HEK293T (cell line): ENCODE measurements at regions not wholly inside any gene's neighbourhood (a gene's known extent, or its start where the extent isn't known, plus 50 kb on each side); places are given as distances from the start of the nearest gene placed in this dataset.

Source experiments
- CTCF ChIA-PET: fragments of 350-600 bp; formaldehyde crosslinking; extraction: SDS; loops from one replicate; lab custom pipeline; 2021; ENCODE audit warnings: antibody characterized with exemption, inconsistent platforms; lab: Yijun Ruan, JAX
- POLR2A ChIA-PET: fragments of 350-600 bp; formaldehyde crosslinking; extraction: SDS; loops from one replicate; lab custom pipeline; 2020; ENCODE audit warnings: antibody characterized with exemption, inconsistent platforms; lab: Yijun Ruan, JAX
- DNase-seq: peaks from one replicate; pipeline ENCODE4 v3.0.0; 2012; ENCODE audit warnings: mixed read lengths; ENCODE audit errors: extremely low spot score
- ARNT ChIP-seq: fragments of 450-650 bp; IDR thresholded peaks from 2 replicates; pipeline ENCODE4 v1.6.1; 2017; ENCODE audit warnings: mild to moderate bottlenecking
- BHLHE40 ChIP-seq: fragments of 450-650 bp; IDR thresholded peaks from 2 replicates; pipeline ENCODE4 v1.6.1; 2016; ENCODE audit warnings: mild to moderate bottlenecking, moderate library complexity, borderline replicate concordance
- CTBP1 ChIP-seq: fragments of 450-650 bp; IDR thresholded peaks from 2 replicates; pipeline ENCODE4 v1.6.1; 2016; ENCODE audit warnings: borderline replicate concordance
- ELF4 ChIP-seq: fragments of 450-650 bp; IDR thresholded peaks from 2 replicates; pipeline ENCODE4 v1.6.1; 2017; ENCODE audit warnings: antibody characterized with exemption
- FOXA1 ChIP-seq: fragments of 450-650 bp; IDR thresholded peaks from 2 replicates; pipeline ENCODE4 v1.6.1; 2016; ENCODE audit warnings: mild to moderate bottlenecking
- FOXK2 ChIP-seq: fragments of 450-650 bp; IDR thresholded peaks from 2 replicates; pipeline ENCODE4 v1.6.1; 2016; ENCODE audit warnings: mild to moderate bottlenecking
- FOXM1 ChIP-seq: fragments of 450-650 bp; IDR thresholded peaks from 2 replicates; pipeline ENCODE4 v1.6.1; 2017; ENCODE audit warnings: mild to moderate bottlenecking, borderline replicate concordance
- HDGF ChIP-seq: fragments of 450-650 bp; IDR thresholded peaks from 2 replicates; pipeline ENCODE4 v1.6.1; 2017; ENCODE audit warnings: antibody characterized with exemption, borderline replicate concordance
- L3MBTL2 ChIP-seq: fragments of 450-650 bp; conservative IDR thresholded peaks from 2 replicates; pipeline ENCODE4 v1.6.1; 2016; ENCODE audit warnings: mild to moderate bottlenecking
- LEF1 ChIP-seq: fragments of 450-650 bp; IDR thresholded peaks from 2 replicates; pipeline ENCODE4 v1.6.1; 2017; ENCODE audit warnings: mild to moderate bottlenecking, borderline replicate concordance
- NFRKB ChIP-seq: fragments of 450-650 bp; IDR thresholded peaks from 2 replicates; pipeline ENCODE4 v1.6.1; 2016; ENCODE audit warnings: mild to moderate bottlenecking, moderate library complexity
- SP1 ChIP-seq: fragments of 450-650 bp; IDR thresholded peaks from 2 replicates; pipeline ENCODE4 v1.6.1; 2017
- SUZ12 ChIP-seq: fragments of 450-650 bp; IDR thresholded peaks from 2 replicates; pipeline ENCODE4 v1.6.1; 2016; ENCODE audit warnings: mild to moderate bottlenecking
- TARDBP ChIP-seq: fragments of 450-650 bp; IDR thresholded peaks from 2 replicates; pipeline ENCODE4 v1.6.1; 2016
- ZNF384 ChIP-seq: fragments of 450-650 bp; IDR thresholded peaks from 2 replicates; pipeline ENCODE4 v1.6.1; 2016
- TF ChIP-seq, protein P1 (sequence below): fragments of 450-650 bp; IDR thresholded peaks from 2 replicates; pipeline ENCODE4 v1.6.1; 2016

DNA sequence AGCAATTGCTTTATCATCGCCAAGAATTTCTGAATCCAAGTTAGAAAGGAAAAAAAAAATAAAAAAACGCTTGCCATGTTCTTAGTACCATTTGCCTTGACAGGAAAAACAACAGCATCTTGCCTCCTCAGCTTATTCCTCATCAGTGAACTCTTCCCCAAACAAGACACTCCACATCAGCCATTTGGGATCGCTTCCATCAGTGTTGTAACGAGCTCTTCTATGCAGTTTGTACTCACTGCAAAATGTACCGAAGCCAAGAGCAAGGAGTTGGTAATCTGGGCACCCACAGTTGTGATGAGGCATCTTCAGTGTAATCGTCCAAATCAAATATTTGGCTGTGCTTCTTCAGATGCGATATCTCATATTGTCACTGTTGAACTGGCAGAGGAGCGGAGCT is 503.7 kb downstream of the TMEM182 start:
- POLR2A ChIA-PET = no interaction called here
- no peak for DNase-seq
- TF ChIP-seq ELF4 (no peak), FOXA1 (no peak), L3MBTL2 (no peak), FOXK2 (no peak), SUZ12 (no peak), LEF1 (no peak), SP1 (no peak), FOXM1 (no peak), TARDBP (no peak), ARNT (no peak), ZNF384 (no peak), NFRKB (no peak), HDGF (no peak), CTBP1 (no peak), BHLHE40 (no peak)
- TF ChIP-seq, protein P1, sequence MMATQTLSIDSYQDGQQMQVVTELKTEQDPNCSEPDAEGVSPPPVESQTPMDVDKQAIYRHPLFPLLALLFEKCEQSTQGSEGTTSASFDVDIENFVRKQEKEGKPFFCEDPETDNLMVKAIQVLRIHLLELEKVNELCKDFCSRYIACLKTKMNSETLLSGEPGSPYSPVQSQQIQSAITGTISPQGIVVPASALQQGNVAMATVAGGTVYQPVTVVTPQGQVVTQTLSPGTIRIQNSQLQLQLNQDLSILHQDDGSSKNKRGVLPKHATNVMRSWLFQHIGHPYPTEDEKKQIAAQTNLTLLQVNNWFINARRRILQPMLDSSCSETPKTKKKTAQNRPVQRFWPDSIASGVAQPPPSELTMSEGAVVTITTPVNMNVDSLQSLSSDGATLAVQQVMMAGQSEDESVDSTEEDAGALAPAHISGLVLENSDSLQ = no peak
- CTCF ChIA-PET = no interaction called here

DNA sequence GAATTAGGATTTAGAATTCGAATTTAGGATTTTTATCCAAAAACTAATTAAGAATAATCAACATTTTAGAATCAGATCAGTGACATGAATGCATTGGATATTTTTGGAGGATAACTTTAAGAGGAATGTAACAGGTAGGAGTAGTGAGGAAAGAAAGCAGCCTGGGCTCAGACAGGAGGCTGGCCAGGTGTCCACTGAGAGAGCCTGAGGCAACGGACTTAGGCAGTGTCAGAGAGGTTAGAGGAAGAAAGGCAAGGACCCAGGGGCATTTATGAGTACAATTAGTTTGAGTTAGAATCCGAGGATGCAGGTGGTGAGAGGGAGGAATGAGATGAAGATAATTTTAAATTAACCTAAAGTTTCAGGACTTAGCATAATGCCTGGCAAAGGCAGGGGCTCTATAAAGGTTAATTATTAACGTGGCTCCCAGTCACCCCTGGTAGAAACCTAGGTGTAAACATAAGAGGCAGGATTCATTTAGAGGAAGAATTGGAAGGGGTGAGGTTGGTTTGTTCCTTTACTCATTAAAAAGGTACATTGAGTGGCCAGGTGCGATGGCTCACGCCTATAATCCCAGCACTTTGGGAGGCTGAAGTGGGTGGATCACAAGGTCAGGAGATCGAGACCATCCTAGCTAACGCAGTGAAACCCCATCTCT is 507.1 kb downstream of the TMEM182 start:
- DNase-seq = no peak
- TF ChIP-seq BHLHE40 (no peak), TARDBP (no peak), CTBP1 (no peak), L3MBTL2 (no peak), NFRKB (no peak), HDGF (no peak), FOXA1 (no peak), ZNF384 (no peak), ELF4 (no peak), FOXM1 (no peak)
- ChIA-PET POLR2A (no interaction called here), CTCF (no interaction called here)

DNA sequence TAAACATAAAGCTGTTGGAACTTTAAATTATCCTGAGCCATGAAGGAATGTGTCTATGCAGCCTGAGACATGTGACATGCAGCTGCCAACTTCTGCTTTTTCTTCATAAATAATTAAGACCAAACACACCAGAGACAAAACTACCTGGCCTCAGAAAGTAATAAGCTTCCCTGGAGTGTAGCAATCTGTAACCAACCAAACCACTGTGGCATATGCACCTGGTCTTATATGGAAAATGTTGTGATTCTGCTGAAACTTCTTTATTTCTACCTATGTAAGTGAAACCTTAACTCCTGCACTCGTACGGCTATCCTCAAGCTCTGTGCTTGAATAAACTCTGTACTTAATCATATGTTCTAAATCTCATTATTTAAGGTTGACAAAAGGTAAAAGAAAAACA is 515.0 kb downstream of the TMEM182 start:
- CTCF ChIA-PET = no interaction called here
- POLR2A ChIA-PET = no interaction called here
- no peak for TF ChIP-seq L3MBTL2

DNA sequence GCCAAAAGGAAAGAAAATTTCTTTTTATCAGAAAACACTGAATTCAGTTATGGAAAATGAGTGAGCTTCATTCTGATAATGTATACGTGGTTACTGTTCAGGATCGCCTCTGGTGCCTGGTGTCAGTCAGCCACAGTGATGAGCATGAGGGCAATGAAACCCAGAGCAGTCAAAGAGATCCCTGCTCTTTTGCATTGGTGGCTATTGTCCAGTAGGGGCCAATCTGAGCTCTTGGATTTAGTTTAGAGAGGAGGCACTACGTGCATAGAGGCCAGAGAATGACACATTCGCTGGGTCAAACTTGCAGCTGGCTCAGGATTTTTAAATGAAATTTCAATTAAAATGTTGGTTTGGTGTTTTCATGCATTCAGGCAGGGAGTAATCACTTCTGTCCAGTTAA is 522.9 kb downstream of the TMEM182 start:
- ChIA-PET CTCF (no interaction called here), POLR2A (no interaction called here)

More for the DNA sequence above, 515.0 kb downstream of the TMEM182 start:
- DNase-seq = no peak

DNA sequence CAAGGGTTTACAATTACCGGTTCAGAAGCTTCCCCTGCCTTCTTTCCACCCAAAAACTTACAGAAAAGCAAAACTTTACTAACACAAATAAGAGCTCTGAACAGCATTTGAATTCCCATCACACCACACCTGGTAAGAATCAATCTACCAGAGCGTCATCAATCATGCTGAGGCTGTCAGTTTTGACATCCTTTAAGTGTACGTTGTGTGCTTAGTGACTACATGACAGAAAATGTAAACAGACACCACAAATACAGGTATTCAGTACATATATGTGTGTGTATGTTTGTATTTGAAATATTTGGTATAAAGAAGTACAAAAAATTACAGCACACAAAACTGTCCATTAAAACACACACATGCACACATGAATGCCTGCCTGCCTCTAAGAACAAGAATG is 523.5 kb downstream of the TMEM182 start:
- TF ChIP-seq, protein P1 = 0 out of 2 replicates have a peak, but pooled peaks have one; percentile 23
- TF ChIP-seq SP1 = no peak
- ChIA-PET POLR2A (no interaction called here), CTCF (no interaction called here)
- no peak for DNase-seq

More for the DNA sequence above, 522.9 kb downstream of the TMEM182 start:
- DNase-seq = no peak
- TF ChIP-seq, protein P1 = no peak
- TF ChIP-seq LEF1 = no peak
- no peak for TF ChIP-seq L3MBTL2
- no peak for TF ChIP-seq ARNT
- no peak for TF ChIP-seq FOXM1
- TF ChIP-seq ZNF384 = no peak

DNA sequence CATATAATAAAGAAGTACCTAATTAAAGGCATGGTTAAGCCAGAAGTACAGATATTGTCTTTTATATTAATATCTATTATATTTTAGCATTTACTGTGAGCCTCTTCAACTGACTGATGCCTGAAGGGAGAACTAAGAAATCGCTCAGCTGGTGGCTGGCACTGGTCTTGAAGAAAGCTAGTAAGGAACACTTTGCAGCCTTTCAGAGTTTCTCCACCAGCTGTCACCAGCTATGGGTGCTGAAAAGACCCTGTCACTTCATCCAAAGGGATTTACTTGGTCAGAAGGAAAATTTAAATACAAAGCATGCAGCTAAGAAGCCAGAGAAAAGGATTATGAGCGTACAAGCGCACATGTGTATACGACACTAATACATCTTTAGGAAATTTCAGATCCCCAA is 525.9 kb downstream of the TMEM182 start:
- CTCF ChIA-PET = no interaction called here
- POLR2A ChIA-PET = no interaction called here
- TF ChIP-seq ELF4 (no peak), FOXM1 (no peak), TARDBP (no peak), ARNT (no peak), LEF1 (no peak), SP1 (no peak), NFRKB (no peak), FOXK2 (no peak)
- TF ChIP-seq, protein P1 = no peak
- DNase-seq = no peak

DNA sequence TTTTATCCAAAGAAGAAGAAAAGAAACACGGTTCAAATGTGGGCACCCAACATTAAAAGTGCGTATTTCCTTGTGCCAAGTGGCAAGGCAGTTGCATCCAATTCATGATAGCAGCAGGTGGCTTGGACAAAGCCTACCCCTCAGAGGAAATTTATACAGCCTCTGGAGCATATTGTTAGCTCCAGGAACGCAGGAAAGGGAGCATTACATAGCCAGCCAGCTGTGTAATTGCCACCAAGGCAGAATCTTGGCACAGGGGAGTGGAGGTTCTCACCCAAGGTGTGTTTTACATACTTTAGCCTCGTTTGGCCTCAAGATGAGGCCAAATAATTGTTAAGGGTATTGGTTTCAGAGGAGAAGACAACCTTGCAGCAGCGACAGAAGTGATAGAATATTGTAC is 526.9 kb downstream of the TMEM182 start:
- ChIA-PET POLR2A (no interaction called here), CTCF (interaction anchor here (0.7 kb wide), 1 partner anchor 270 kb away, joined by 3 read pairs; no protein-coding TSS in a partner anchor)
- DNase-seq = no peak
- TF ChIP-seq SP1 (no peak), L3MBTL2 (no peak), BHLHE40 (no peak), FOXA1 (no peak), HDGF (no peak), FOXK2 (no peak), NFRKB (no peak), ELF4 (no peak), SUZ12 (no peak)
- TF ChIP-seq, protein P1 = no peak
